GM23338 (cell line): ENCODE measurements at regions not wholly inside any gene's neighbourhood (a gene's known extent, or its start where the extent isn't known, plus 50 kb on each side); places are given as distances from the start of the nearest gene placed in this dataset.

Experiments used
- ATAC-seq: fragments of 200-7000 bp; cut with Tn5 transposase; 3 replicates; pipeline ENCODE4 v1.9.1; 2020
- DNase-seq: peaks from one replicate; pipeline ENCODE4 v3.0.0-alpha.2; 2015; ENCODE audit warnings: low spot score
- H2AFZ ChIP-seq: fragments of 200-600 bp; sonication (generic); 2 replicates; pipeline ENCODE4 v1.8.0; 2016; ENCODE audit warnings: antibody characterized with exemption, mild to moderate bottlenecking, moderate library complexity
- H3F3A ChIP-seq: fragments of 200-600 bp; sonication (generic); replicated peaks from 2 replicates; pipeline ENCODE4 v1.8.0; 2017; ENCODE audit warnings: antibody characterized with exemption, mixed run types, low read depth
- H3K27ac ChIP-seq: fragments of 200-600 bp; sonication (generic); 2 replicates; pipeline ENCODE4 v1.6.1; 2016; ENCODE audit warnings: low read depth
- H3K27me3 ChIP-seq: fragments of 200-600 bp; sonication (generic); 2 replicates; pipeline ENCODE4 v1.8.0; 2016; ENCODE audit warnings: mild to moderate bottlenecking, mixed run types, moderate library complexity; ENCODE audit not compliant: insufficient read depth
- H3K36me3 ChIP-seq: fragments of 200-600 bp; sonication (generic); 2 replicates; pipeline ENCODE4 v1.8.0; 2016; ENCODE audit warnings: mild to moderate bottlenecking; ENCODE audit not compliant: insufficient read depth
- H3K4me1 ChIP-seq: fragments of 200-600 bp; sonication (generic); 2 replicates; pipeline ENCODE4 v1.8.0; 2016; ENCODE audit warnings: mild to moderate bottlenecking, moderate library complexity; ENCODE audit not compliant: insufficient read depth
- H3K4me2 ChIP-seq: fragments of 200-600 bp; sonication (generic); 2 replicates; pipeline ENCODE4 v1.7.1; 2017; ENCODE audit warnings: mixed run types
- H3K4me3 ChIP-seq: fragments of 200-600 bp; sonication (generic); 2 replicates; pipeline ENCODE4 v1.6.1; 2016; ENCODE audit warnings: mixed run types
- H3K79me2 ChIP-seq: fragments of 200-600 bp; sonication (generic); replicated peaks from 2 replicates; pipeline ENCODE4 v1.8.0; 2017; ENCODE audit warnings: mild to moderate bottlenecking; ENCODE audit not compliant: insufficient read depth
- H3K9me2 ChIP-seq: fragments of 200-600 bp; sonication (generic); 2 replicates; pipeline ENCODE4 v1.8.0; 2017; ENCODE audit not compliant: insufficient read depth
- H4K20me1 ChIP-seq: fragments of 200-600 bp; sonication (generic); replicated peaks from 2 replicates; pipeline ENCODE4 v1.8.0; 2017; ENCODE audit warnings: mild to moderate bottlenecking; ENCODE audit not compliant: insufficient read depth
- H3K27ac Mint-ChIP-seq: 2 replicates; pipeline ENCODE4 v1.8.0; 2020; ENCODE audit warnings: inconsistent platforms, mild to moderate bottlenecking, moderate library complexity, mixed read lengths
- H3K27me3 Mint-ChIP-seq: 3 replicates; pipeline ENCODE4 v1.8.0; 2022; ENCODE audit warnings: low read depth, mild to moderate bottlenecking, moderate library complexity, mixed read lengths, inconsistent platforms; ENCODE audit not compliant: insufficient read depth, poor library complexity
- H3K36me3 Mint-ChIP-seq: 3 replicates; pipeline ENCODE4 v1.8.0; 2021; ENCODE audit warnings: low read depth, mild to moderate bottlenecking, inconsistent platforms, moderate library complexity, mixed read lengths
- H3K4me1 Mint-ChIP-seq: 3 replicates; pipeline ENCODE4 v1.8.0; 2020; ENCODE audit warnings: mild to moderate bottlenecking, inconsistent platforms, mixed read lengths
- H3K4me3 Mint-ChIP-seq: 3 replicates; pipeline ENCODE4 v1.8.0; 2021; ENCODE audit warnings: moderate library complexity, mild to moderate bottlenecking, inconsistent platforms, mixed read lengths
- H3K9me3 Mint-ChIP-seq: 3 replicates; pipeline ENCODE4 v1.8.0; 2020; ENCODE audit warnings: moderate library complexity, mild to moderate bottlenecking, inconsistent platforms, mixed read lengths
- CREB1 ChIP-seq: fragments of 250-450 bp; sonication (Bioruptor Pico); IDR thresholded peaks from 2 replicates; pipeline ENCODE4 v1.5.0; 2020; ENCODE audit warnings: low read depth, mild to moderate bottlenecking, moderate library complexity
- CTCF ChIP-seq, 2 experiments: fragments of 200-600 bp in 1 of 2; sonication (generic) in 1 of 2; conservative IDR thresholded peaks; 2 replicates each; pipeline versions ENCODE4 v1.5.1 to v1.6.1; 2016 to 2017; ENCODE audit warnings: antibody characterized with exemption in 2 of 2, low read depth in 2 of 2, mild to moderate bottlenecking in 2 of 2, moderate library complexity in 1 of 2
- EZH2 ChIP-seq: fragments of 200-600 bp; sonication (generic); IDR thresholded peaks from one replicate; pipeline ENCODE4 v1.8.0; 2017; ENCODE audit warnings: antibody characterized with exemption, mild to moderate bottlenecking, low read depth; ENCODE audit not compliant: unreplicated experiment
- EZH2phosphoT487 ChIP-seq: fragments of 200-600 bp; sonication (generic); IDR thresholded peaks from one replicate; pipeline ENCODE4 v1.8.1; 2018; ENCODE audit warnings: antibody characterized with exemption; ENCODE audit not compliant: unreplicated experiment
- JUNB ChIP-seq: IDR thresholded peaks from one replicate; pipeline ENCODE4 v1.6.1; 2016; ENCODE audit warnings: antibody characterized with exemption; ENCODE audit not compliant: unreplicated experiment
- NANOG ChIP-seq: IDR thresholded peaks from 2 replicates; pipeline ENCODE4 v1.6.1; 2016; ENCODE audit warnings: antibody characterized with exemption, borderline replicate concordance
- POLR2AphosphoS5 ChIP-seq: IDR thresholded peaks from 2 replicates; pipeline ENCODE4 v1.6.1; 2016; ENCODE audit warnings: antibody characterized with exemption, low read depth
- STAT1 ChIP-seq: IDR thresholded peaks from one replicate; pipeline ENCODE4 v1.6.1; 2016; ENCODE audit warnings: antibody characterized with exemption; ENCODE audit not compliant: unreplicated experiment
- ZNF114 ChIP-seq: fragments of 250-450 bp; sonication (Bioruptor Pico); IDR thresholded peaks from 2 replicates; pipeline ENCODE4 v1.5.0; 2020; ENCODE audit warnings: mild to moderate bottlenecking, moderate library complexity
- ZNF331 ChIP-seq: fragments of 250-450 bp; sonication (Bioruptor Pico); IDR thresholded peaks from 2 replicates; pipeline ENCODE4 v1.5.0; 2020; ENCODE audit warnings: low read depth, mild to moderate bottlenecking, moderate library complexity
- TF ChIP-seq, protein P1 (sequence below): IDR thresholded peaks from one replicate; pipeline ENCODE4 v1.6.1; 2018; ENCODE audit warnings: antibody characterized with exemption; ENCODE audit not compliant: unreplicated experiment
- TF ChIP-seq, protein P2 (sequence below): IDR thresholded peaks from 2 replicates; pipeline ENCODE4 v1.6.1; 2016; ENCODE audit warnings: antibody characterized with exemption

DNA sequence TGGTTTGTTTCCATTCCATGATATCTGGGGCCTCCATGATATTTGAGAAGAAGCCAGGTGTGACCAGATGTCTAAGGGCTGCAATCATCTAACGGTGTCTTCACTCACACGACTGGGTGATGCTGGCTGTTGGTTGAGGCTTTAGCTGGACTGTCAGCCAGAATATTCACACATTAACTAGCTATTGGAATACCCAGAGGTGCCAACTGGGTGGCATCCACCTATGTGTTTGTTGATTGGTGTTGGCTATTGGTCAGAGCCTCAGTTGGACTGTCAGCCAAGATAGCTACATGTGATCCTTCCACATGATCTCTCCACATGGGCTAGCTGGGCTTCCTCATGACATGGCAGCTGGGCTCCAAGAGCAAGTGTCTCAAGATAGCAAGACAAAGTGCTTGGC lies 117.4 kb downstream of the CDCA7 start (continued):
- no peak for TF ChIP-seq CTCF (conservative IDR thresholded peaks at IDR 0.05; ENCODE audit: low read depth in 2 of 2)
- no peak for TF ChIP-seq EZH2phosphoT487
- no peak for TF ChIP-seq EZH2
- TF ChIP-seq, protein P1, sequence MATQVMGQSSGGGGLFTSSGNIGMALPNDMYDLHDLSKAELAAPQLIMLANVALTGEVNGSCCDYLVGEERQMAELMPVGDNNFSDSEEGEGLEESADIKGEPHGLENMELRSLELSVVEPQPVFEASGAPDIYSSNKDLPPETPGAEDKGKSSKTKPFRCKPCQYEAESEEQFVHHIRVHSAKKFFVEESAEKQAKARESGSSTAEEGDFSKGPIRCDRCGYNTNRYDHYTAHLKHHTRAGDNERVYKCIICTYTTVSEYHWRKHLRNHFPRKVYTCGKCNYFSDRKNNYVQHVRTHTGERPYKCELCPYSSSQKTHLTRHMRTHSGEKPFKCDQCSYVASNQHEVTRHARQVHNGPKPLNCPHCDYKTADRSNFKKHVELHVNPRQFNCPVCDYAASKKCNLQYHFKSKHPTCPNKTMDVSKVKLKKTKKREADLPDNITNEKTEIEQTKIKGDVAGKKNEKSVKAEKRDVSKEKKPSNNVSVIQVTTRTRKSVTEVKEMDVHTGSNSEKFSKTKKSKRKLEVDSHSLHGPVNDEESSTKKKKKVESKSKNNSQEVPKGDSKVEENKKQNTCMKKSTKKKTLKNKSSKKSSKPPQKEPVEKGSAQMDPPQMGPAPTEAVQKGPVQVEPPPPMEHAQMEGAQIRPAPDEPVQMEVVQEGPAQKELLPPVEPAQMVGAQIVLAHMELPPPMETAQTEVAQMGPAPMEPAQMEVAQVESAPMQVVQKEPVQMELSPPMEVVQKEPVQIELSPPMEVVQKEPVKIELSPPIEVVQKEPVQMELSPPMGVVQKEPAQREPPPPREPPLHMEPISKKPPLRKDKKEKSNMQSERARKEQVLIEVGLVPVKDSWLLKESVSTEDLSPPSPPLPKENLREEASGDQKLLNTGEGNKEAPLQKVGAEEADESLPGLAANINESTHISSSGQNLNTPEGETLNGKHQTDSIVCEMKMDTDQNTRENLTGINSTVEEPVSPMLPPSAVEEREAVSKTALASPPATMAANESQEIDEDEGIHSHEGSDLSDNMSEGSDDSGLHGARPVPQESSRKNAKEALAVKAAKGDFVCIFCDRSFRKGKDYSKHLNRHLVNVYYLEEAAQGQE = no peak
- TF ChIP-seq ZNF331 (CRISPR knock-in tag) = no peak
- TF ChIP-seq STAT1 = no peak
- no peak for TF ChIP-seq JUNB
- no peak for TF ChIP-seq CREB1 (CRISPR knock-in tag)
- no peak for TF ChIP-seq POLR2AphosphoS5
- no peak for TF ChIP-seq NANOG
- TF ChIP-seq, protein P2, sequence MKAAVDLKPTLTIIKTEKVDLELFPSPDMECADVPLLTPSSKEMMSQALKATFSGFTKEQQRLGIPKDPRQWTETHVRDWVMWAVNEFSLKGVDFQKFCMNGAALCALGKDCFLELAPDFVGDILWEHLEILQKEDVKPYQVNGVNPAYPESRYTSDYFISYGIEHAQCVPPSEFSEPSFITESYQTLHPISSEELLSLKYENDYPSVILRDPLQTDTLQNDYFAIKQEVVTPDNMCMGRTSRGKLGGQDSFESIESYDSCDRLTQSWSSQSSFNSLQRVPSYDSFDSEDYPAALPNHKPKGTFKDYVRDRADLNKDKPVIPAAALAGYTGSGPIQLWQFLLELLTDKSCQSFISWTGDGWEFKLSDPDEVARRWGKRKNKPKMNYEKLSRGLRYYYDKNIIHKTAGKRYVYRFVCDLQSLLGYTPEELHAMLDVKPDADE = no peak

GRCh38 chr2:173483137-173483536 lies 128.5 kb downstream of the CDCA7 start:
- H3K79me2 ChIP-seq = no peaks in the 10 kb centered on the region
- Mint-ChIP-seq H3K9me3 (no peaks in the 10 kb centered on the region), H3K27ac (no peak overlapping the region), H3K4me3 (no peak overlapping the region), H3K27me3 (no peaks in the 10 kb centered on the region), H3K4me1 (no peaks in the 10 kb centered on the region), H3K36me3 (no peaks in the 10 kb centered on the region)
- H3K4me3 ChIP-seq = no peak overlapping the region
- H3K27ac ChIP-seq = no peak overlapping the region
- no peaks in the 10 kb centered on the region for H3K27me3 ChIP-seq
- H3K4me2 ChIP-seq = no peak overlapping the region
- no peaks in the 10 kb centered on the region for H3K36me3 ChIP-seq
- H3K9me2 ChIP-seq = peaks cover 16% of the 10 kb centered on the region
- H3K4me1 ChIP-seq = no peaks in the 10 kb centered on the region
- H2AFZ ChIP-seq = no peak overlapping the region
- no peaks in the 10 kb centered on the region for H4K20me1 ChIP-seq
- ATAC-seq = no peak
- no peak for DNase-seq
- no peaks in the 10 kb centered on the region for H3F3A ChIP-seq
- TF ChIP-seq ZNF114 (CRISPR knock-in tag) (no peak), EZH2phosphoT487 (no peak), NANOG (no peak), CREB1 (CRISPR knock-in tag) (no peak), ZNF331 (CRISPR knock-in tag) (no peak), CTCF (conservative IDR thresholded peaks at IDR 0.05; ENCODE audit: low read depth in 2 of 2) (no peak), JUNB (no peak), POLR2AphosphoS5 (no peak), STAT1 (no peak), EZH2 (no peak)
- TF ChIP-seq, protein P1 = no peak
- TF ChIP-seq, protein P2 = no peak
